DMS53 treated with DMSO at 0.1 percent for 48 hours (cell line): ENCODE measurements at regions not wholly inside any gene's neighbourhood (a gene's known extent, or its start where the extent isn't known, plus 50 kb on each side); places are given as distances from the start of the nearest gene placed in this dataset.
A peak's percentile ranks its signal among the peaks of the same experiment; 100 is the strongest.

Experiments used
- DNase-seq: peaks from one replicate; lab custom pipeline; 2025; ENCODE audit not compliant: unreplicated experiment; lab: John Stamatoyannopoulos, UW

DNA sequence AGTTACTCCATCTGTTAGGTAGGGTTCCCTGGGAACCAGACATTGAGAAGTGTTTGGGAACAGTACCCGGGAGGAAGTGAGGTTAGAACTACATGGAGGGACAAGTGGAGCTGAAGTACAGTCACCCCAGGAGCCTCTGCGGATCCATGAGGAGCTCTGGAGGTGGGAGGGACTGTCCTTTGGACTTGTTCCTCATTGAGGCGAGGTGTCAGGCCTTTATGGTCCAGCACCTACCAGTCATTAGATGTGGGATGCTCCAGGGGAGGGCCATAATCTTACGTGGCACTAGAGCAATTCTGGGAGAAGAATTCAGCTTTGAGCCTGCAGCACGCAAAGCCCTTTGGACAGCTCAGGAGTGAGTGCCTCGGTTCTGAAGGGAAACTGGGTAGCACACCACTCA lies 142.8 kb downstream of the DACT1 start:
- DNase-seq: no peak

GRCh38 chr14:58782011-58782410 lies 144.2 kb downstream of the DACT1 start:
- DNase-seq: no peak

- DNase-seq: no peak
Observed at GRCh38 chr14:58783792-58784511, 146.2 kb downstream of the DACT1 start.

DNA sequence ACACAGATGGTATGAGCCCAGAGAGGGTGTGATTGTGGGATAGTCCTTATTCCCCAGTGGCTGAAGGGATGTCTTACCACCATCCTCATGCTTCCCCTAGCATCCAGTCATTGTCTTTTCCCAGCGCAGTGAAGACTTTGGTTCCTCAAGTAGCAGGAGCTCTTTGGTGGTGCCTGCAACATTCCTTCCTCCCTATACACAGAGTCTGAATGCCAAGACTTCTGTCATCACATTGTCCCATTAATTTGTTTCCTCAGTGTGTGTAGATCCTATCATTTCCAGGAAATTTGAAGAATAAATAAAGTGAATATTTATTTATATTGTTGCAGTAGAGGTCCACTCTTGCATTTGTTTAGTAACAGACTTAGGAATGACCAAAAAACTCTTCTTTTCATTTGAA lies 147.2 kb downstream of the DACT1 start:
- no peak for DNase-seq

GRCh38 chr14:58785701-58786100 lies 147.9 kb downstream of the DACT1 start:
- no peak for DNase-seq

DNA sequence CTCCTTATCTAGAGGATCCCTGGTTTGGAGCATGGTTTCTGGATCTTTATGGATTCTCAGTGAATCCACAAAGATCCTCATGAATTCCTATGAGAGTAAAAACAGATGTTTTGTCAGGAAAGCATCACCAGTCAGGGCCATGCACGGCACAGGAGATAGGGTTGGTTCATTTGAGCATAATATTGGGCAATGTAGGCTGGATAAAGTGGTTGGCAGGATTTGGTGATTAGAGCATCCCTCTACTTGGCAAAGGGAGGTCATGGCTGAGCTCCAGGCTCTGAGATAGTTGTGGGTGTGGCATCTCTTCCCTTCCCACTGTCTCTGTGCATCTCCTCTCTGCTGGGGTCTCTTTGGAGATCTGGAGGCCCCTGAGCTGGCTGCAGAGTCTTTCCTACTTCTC lies 149.8 kb downstream of the DACT1 start:
- no peak for DNase-seq

DNA sequence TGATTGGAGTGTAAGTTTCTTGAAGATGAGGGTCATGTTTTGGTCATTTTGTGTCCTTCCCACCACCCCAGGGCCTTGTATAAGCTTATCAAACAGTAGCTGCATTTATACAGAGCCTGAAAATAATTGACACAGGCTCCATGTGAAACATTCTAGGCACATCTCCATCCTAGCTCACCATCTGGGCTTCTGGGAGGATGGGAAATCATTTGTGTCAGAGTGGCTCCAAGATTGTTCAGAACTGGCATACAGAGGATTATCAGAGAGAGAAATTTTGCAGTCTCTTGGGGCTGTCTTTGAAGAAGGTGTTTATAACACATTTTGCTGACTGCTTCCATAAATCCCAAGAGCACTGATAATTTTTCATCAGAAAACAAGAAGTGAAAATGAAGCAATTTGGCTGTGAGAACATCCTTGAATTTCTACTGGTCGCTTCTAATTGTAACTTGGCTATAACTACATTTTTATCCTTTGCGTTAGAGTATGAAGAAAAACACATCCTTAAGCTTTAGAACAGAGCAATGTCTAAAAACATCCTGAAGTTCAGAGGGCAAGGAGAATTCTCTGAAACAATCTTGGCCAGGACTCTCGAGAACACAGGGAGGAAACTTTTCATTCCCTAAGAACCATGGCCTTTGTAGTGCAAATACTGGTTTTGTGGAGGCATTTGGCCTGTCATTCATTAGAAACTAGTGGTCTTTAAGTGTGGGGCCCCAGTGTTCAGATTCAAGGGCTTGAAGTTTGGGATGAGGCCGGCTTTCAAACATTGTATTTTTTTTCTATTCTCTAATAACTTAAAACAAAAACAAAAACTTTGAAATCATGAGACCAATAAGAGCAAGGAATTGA lies 151.1 kb downstream of the DACT1 start:
- no peak for DNase-seq

DNA sequence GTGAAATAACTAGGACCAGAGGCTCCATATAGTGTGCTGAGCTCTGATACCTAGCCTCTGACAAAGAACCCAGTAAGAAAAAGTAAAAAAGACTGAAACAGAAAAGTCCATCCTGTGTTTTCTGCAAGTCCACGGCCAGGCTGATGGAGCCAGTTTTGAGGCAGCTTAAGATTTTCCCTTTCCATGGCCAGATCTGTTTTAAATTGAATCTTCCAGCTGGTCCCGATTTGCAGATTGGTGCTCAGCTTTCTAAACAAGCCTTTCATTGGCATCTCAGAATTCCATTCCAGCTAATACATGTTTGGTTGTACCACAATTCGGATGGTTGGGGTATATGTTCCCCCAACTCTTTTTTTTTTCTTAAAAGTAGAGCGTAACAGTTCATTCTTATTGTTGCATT lies 152.0 kb downstream of the DACT1 start:
- DNase-seq: no peak

DNA sequence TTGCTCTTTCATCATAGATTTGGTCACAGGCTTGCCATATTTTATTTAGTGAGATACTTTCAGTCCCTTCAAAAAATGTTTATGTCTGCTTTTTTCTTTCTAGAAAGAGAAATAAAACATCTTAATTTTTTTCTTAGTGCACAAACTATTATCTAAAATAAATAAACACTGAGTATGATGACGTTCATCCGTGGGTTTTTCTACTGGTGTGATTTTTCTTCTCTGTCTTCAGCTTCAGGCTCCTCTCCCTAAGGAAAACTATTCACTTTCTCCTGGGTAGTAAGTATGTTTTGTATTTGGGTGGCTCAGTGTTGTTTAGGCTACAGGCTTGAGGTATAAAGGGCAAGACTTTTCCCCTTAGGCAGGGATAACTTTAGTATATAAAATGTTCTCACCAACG lies 154.7 kb downstream of the DACT1 start:
- DNase-seq: no peak

- DNase-seq: no peak
Observed at GRCh38 chr14:58793131-58793740, 155.5 kb downstream of the DACT1 start.

- no peak for DNase-seq
Observed at GRCh38 chr14:58794993-58795762, 157.4 kb downstream of the DACT1 start.

DNA sequence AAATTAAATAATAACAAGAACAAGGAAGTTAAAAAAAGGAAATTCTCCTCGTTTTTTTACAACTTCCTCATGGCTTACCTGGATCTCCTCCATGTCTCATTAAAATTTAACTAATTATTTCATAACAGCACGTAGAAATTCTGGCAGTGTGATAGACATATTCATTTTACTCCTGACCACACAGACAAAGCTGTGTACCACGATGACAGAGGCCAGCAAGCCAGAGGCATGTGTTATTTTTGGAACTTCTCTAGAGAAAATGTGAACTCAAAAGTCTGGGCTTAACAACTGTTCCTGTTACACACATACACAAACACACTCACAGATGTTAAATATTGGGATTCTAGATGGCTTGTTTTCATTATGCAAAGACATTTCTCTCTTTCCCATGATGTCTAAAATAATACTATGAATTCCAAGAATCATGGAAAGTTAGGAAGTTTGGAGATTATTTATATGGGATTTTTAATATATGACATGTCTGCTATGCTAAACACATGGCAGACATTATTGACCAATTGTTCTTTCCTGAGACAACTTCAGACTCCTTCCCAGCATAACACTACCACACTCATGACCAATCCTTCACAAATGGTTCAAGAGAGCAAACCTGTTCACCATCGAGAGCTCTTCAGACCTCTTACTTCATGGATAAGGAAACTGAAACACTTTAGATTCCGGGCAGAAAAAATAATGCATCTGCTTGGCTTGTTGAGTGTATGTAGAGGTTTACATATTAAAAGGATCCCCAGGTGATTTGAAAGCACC lies 158.7 kb downstream of the DACT1 start:
- peak; percentile 7 for DNase-seq

DNA sequence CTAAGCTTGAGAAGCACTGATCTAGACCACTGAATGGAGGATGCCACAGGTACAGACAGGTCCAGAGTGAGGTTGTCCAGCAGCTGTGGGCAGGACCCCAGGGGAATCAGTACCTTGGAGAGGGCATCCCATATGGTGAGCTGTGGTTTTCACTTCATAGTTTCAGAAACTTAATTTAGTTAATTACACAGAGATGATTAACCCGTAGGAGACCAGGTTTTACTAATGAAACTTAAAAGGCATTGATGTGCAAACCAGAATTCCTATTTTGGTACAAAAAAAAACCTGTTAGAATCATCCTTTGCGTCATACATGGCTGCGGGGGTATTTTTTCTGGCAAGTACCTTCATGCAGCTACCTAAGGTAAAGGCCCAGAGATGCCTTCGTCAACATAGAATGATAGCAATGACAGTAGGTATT lies 159.3 kb downstream of the DACT1 start:
- DNase-seq: no peak

DNA sequence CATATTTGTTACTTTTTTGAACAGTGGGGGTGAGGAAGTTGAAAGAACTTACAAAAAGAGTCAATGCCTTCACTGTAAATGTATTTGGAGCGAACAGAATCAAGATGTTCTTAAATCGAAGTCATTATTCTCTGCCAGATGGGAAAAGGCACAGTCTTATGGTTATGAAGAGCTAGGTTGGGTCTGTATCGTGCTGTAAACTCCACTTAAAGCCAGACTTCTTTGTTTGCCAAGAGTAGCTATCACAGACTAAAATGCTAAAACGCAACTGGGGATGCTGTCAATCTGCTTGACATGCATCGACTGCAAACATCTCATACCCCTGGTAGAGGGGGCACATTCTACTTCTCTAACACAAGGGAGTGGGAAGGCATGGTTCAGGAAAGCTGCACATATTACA lies 160.4 kb downstream of the DACT1 start:
- no peak for DNase-seq

DNA sequence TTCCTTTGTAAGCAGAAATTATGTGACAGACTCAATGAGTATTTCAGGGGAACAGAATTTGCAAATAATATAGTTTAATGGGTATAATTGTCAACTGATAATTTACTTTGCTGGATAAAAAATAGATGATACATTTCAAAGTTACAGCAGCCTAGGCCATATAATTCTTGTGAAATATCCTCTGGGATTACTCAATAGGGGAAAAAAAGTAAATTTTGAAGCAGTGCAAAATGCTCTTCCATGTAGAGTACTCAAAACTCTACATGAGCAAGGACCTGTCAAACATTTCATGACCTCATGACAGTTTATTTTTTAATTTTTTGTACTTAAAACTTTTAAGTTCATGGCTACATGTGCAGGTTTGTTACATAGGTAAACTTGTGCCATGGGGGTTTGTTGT lies 163.3 kb downstream of the DACT1 start:
- DNase-seq: no peak

GRCh38 chr14:58805057-58805456 lies 167.3 kb downstream of the DACT1 start:
- DNase-seq: no peak

- DNase-seq: peak; percentile 43
Observed at GRCh38 chr14:58805605-58806409, 168.0 kb downstream of the DACT1 start.

GRCh38 chr14:58807191-58807590 lies 169.4 kb downstream of the DACT1 start:
- no peak for DNase-seq

GRCh38 chr14:58808828-58809227 lies 171.1 kb downstream of the DACT1 start:
- DNase-seq: peak; percentile 63

DNA sequence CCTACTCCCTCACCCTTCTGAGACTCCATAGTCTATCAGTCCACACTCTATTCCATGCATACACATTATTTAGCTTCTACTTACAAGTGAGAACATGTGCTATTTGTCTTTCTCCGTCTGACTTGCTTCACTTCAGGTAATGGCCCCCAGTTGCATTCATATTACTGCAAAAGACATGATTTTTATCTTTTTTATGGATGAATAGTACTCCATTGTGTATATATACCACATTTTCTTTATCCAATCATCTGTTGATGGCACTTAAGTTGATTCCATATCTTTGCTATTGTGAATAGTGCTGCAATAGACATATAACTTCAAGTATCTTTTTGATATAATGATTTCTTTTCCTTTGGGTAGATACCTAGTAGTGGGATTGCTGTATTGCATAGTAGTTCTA lies 171.8 kb downstream of the DACT1 start:
- no peak for DNase-seq
